IMR-90 (cell line): ENCODE measurements at regions not wholly inside any gene's neighbourhood (a gene's known extent, or its start where the extent isn't known, plus 50 kb on each side); places are given as distances from the start of the nearest gene placed in this dataset.

Experiments used
- BHLHE40 ChIP-seq: fragments of 150-350 bp; IDR thresholded peaks from 2 replicates; pipeline ENCODE4 v1.6.1; 2016; ENCODE audit warnings: mild to moderate bottlenecking, low read depth, low read length
- POLR2A ChIP-seq: IDR thresholded peaks from 2 replicates; pipeline ENCODE4 v1.6.1; 2012; ENCODE audit warnings: mild to moderate bottlenecking, low read depth, low read length
- SMC3 ChIP-seq: fragments of 150-350 bp; IDR thresholded peaks from 2 replicates; pipeline ENCODE4 v1.6.1; 2016; ENCODE audit warnings: low read depth, mild to moderate bottlenecking, antibody characterized with exemption, low read length, moderate library complexity
- TF ChIP-seq, protein P1 (sequence below): conservative IDR thresholded peaks from 2 replicates; pipeline ENCODE4 v1.5.1; 2012; ENCODE audit warnings: mild to moderate bottlenecking, low read depth, low read length, improper control_type of control experiment

DNA sequence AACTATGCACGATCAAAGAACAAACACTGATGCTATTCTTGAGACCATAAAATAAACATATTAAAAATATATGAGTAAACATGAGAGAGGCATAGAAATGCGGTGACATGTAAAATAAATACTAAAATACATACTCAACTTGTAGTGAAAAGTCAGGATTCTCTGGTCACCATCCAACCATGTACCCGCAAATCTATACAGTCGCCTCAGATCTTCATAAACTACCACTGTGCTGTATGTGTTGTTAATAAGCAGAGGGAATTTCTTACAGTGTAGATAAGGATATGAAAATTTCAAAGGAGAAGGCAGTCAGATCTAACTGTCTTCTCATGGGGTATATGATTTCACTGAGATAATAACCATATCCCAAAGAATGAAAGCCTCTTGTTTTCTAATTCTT, 67.8 kb upstream of the FAM47B start:
- TF ChIP-seq SMC3 (no peak), POLR2A (no peak), BHLHE40 (no peak)
- TF ChIP-seq, protein P1, sequence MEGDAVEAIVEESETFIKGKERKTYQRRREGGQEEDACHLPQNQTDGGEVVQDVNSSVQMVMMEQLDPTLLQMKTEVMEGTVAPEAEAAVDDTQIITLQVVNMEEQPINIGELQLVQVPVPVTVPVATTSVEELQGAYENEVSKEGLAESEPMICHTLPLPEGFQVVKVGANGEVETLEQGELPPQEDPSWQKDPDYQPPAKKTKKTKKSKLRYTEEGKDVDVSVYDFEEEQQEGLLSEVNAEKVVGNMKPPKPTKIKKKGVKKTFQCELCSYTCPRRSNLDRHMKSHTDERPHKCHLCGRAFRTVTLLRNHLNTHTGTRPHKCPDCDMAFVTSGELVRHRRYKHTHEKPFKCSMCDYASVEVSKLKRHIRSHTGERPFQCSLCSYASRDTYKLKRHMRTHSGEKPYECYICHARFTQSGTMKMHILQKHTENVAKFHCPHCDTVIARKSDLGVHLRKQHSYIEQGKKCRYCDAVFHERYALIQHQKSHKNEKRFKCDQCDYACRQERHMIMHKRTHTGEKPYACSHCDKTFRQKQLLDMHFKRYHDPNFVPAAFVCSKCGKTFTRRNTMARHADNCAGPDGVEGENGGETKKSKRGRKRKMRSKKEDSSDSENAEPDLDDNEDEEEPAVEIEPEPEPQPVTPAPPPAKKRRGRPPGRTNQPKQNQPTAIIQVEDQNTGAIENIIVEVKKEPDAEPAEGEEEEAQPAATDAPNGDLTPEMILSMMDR: no peak
